SK-N-SH (cell line): ENCODE measurements at regions not wholly inside any gene's neighbourhood (a gene's known extent, or its start where the extent isn't known, plus 50 kb on each side); places are given as distances from the start of the nearest gene placed in this dataset.

Source experiments
- CTCF ChIA-PET: fragments of 300-600, 350-600 bp; formaldehyde crosslinking; extraction: SDS; loops from one replicate; lab custom pipeline; 2021; lab: Yijun Ruan, JAX
- POLR2A ChIA-PET: fragments of 350-600 bp; sonication (Branson Sonifier 250); formaldehyde crosslinking; extraction: SDS; loops from one replicate; lab custom pipeline; 2020; ENCODE audit warnings: antibody characterized with exemption, inconsistent platforms; lab: Yijun Ruan, JAX
- DNase-seq: peaks from one replicate; pipeline ENCODE4 v3.0.0; 2012
- H2AFZ ChIP-seq: fragments of 200-600 bp; sonication (generic); 2 replicates; pipeline ENCODE4 v1.8.1; 2016; ENCODE audit warnings: antibody characterized with exemption, mild to moderate bottlenecking, low read depth
- H3F3A ChIP-seq: fragments of 200-600 bp; sonication (generic); replicated peaks from 2 replicates; pipeline ENCODE3; 2016; ENCODE audit warnings: antibody characterized with exemption, mild to moderate bottlenecking; ENCODE audit not compliant: insufficient read depth
- H3K27ac ChIP-seq, 2 experiments: fragments of 200-500 bp in 1 of 2; fragments of 200-600 bp in 1 of 2; sonication (Bioruptor generic) in 1 of 2; sonication (generic), shearing (Covaris generic) in 1 of 2; 2 replicates each; pipeline versions ENCODE4 v1.5.1 to v1.6.1; 2014 to 2016; ENCODE audit warnings: low read depth in 2 of 2, inconsistent platforms in 1 of 2, low read length in 1 of 2, mild to moderate bottlenecking in 1 of 2, mixed read lengths in 1 of 2
- H3K27me3 ChIP-seq: fragments of 200-600 bp; sonication (generic), shearing (Covaris generic); 2 replicates; pipeline ENCODE4 v1.6.1; 2016; ENCODE audit warnings: mixed run types; ENCODE audit not compliant: insufficient read depth
- H3K36me3 ChIP-seq, 2 experiments: fragments of 200-500 bp in 1 of 2; fragments of 200-600 bp in 1 of 2; sonication (Bioruptor generic) in 1 of 2; sonication (generic) in 1 of 2; replicated peaks in 1 of 2; 2 replicates each; pipeline versions ENCODE3 to v1.5.1; 2014 to 2016; ENCODE audit warnings: low read length in 1 of 2, mild to moderate bottlenecking in 1 of 2; ENCODE audit not compliant: insufficient read depth in 2 of 2, control insufficient read depth in 1 of 2
- H3K4me1 ChIP-seq, 2 experiments: fragments of 200-500 bp in 1 of 2; fragments of 200-600 bp in 1 of 2; sonication (Bioruptor generic) in 1 of 2; sonication (generic), shearing (Covaris generic) in 1 of 2; 2 replicates each; pipeline versions ENCODE4 v1.5.1 to v1.6.1; 2014 to 2016; ENCODE audit warnings: low read depth in 1 of 2, low read length in 1 of 2, mixed run types in 1 of 2; ENCODE audit not compliant: insufficient read depth in 2 of 2, control insufficient read depth in 1 of 2
- H3K4me2 ChIP-seq: fragments of 200-600 bp; sonication (generic), shearing (Covaris generic); 2 replicates; pipeline ENCODE4 v1.6.1; 2017; ENCODE audit warnings: mixed run types
- H3K4me3 ChIP-seq, 2 experiments: fragments of 200-500 bp in 1 of 2; fragments of 200-600 bp in 1 of 2; sonication (Bioruptor generic) in 1 of 2; sonication (generic), shearing (Covaris generic) in 1 of 2; 2 replicates each; pipeline versions ENCODE4 v1.5.1 to v1.8.1; 2014 to 2016; ENCODE audit warnings: low read depth in 2 of 2, inconsistent platforms in 1 of 2, low read length in 1 of 2, mild to moderate bottlenecking in 1 of 2, mixed read lengths in 1 of 2, moderate library complexity in 1 of 2
- H3K79me2 ChIP-seq: fragments of 200-600 bp; sonication (generic); 2 replicates; pipeline ENCODE4 v1.8.1; 2017; ENCODE audit warnings: mild to moderate bottlenecking; ENCODE audit not compliant: insufficient read depth
- H3K9ac ChIP-seq: fragments of 200-600 bp; sonication (generic); 2 replicates; pipeline ENCODE4 v1.6.1; 2017; ENCODE audit warnings: mixed run types
- H3K9me2 ChIP-seq: fragments of 200-600 bp; sonication (generic); 2 replicates; pipeline ENCODE4 v1.6.1; 2017; ENCODE audit warnings: mixed run types
- H3K9me3 ChIP-seq: fragments of 200-600 bp; sonication (generic); 2 replicates; pipeline ENCODE4 v1.6.1; 2017; ENCODE audit warnings: mixed run types, mild to moderate bottlenecking, moderate library complexity
- H4K20me1 ChIP-seq: fragments of 200-600 bp; sonication (generic); 2 replicates; pipeline ENCODE4 v1.6.1; 2017; ENCODE audit warnings: mild to moderate bottlenecking, mixed run types; ENCODE audit not compliant: insufficient read depth
- EP300 ChIP-seq, 2 experiments: IDR thresholded peaks; 2 replicates each; pipeline versions ENCODE4 v1.4.0 to v1.6.1; 2012; ENCODE audit warnings: borderline replicate concordance in 1 of 2, low read depth in 1 of 2, low read length in 1 of 2
- GABPA ChIP-seq: IDR thresholded peaks from 2 replicates; pipeline ENCODE4 v1.4.0; 2012; ENCODE audit warnings: low read depth, mild to moderate bottlenecking
- IRF3 ChIP-seq: fragments of 150-350 bp; IDR thresholded peaks from 2 replicates; pipeline ENCODE4 v1.6.1; 2016; ENCODE audit warnings: mild to moderate bottlenecking, low read depth, low read length
- JUND ChIP-seq: IDR thresholded peaks from 2 replicates; pipeline ENCODE4 v1.4.0; 2012
- MEF2A ChIP-seq: IDR thresholded peaks from 2 replicates; pipeline ENCODE4 v1.4.0; 2012; ENCODE audit warnings: low read depth, borderline replicate concordance
- NFIC ChIP-seq: IDR thresholded peaks from 2 replicates; pipeline ENCODE4 v1.4.0; 2012; ENCODE audit warnings: borderline replicate concordance
- PBX3 ChIP-seq: IDR thresholded peaks from 2 replicates; pipeline ENCODE4; 2012
- RXRA ChIP-seq: IDR thresholded peaks from 2 replicates; pipeline ENCODE4 v1.4.0; 2012; ENCODE audit warnings: low read depth, mild to moderate bottlenecking, borderline replicate concordance
- SIN3A ChIP-seq: IDR thresholded peaks from 2 replicates; pipeline ENCODE4 v1.6.1; 2012; ENCODE audit warnings: low read depth, mild to moderate bottlenecking, low read length, moderate library complexity, borderline replicate concordance
- TAF1 ChIP-seq: IDR thresholded peaks from 2 replicates; pipeline ENCODE4 v1.6.1; 2012; ENCODE audit warnings: low read depth, mild to moderate bottlenecking, low read length, moderate library complexity, borderline replicate concordance
- TEAD4 ChIP-seq: IDR thresholded peaks from 2 replicates; pipeline ENCODE4 v1.4.0; 2012; ENCODE audit warnings: mild to moderate bottlenecking, borderline replicate concordance; ENCODE audit not compliant: insufficient read depth
- WGBS: methylation state at CpG from one replicate; pipeline ENCODE4 v1.1.6; 2017; ENCODE audit warnings: low lambda C conversion rate; 5-methylcytosine and 5-hydroxymethylcytosine counted together
- TF ChIP-seq, protein P1 (sequence below): IDR thresholded peaks from 2 replicates; pipeline ENCODE4 v1.4.0; 2012; ENCODE audit warnings: low read depth, borderline replicate concordance

- POLR2A ChIA-PET: no interaction called here
- H3K4me2 ChIP-seq: no peak overlapping the region
- H3K9ac ChIP-seq: no peak overlapping the region
- H3K27ac ChIP-seq: peak overlapping the region in 1 of 2 experiments; percentile 49; a peak in 1 of 4 replicates
- TF ChIP-seq NFIC (no peak), GABPA (no peak), TEAD4 (no peak), MEF2A (no peak), IRF3 (no peak), JUND (no peak), PBX3 (no peak), RXRA (no peak), EP300 (IDR thresholded peaks at IDR 0.05; ENCODE audit: borderline replicate concordance in 1 of 2, low read depth in 1 of 2, low read length in 1 of 2) (no peak)
- TF ChIP-seq, protein P1, sequence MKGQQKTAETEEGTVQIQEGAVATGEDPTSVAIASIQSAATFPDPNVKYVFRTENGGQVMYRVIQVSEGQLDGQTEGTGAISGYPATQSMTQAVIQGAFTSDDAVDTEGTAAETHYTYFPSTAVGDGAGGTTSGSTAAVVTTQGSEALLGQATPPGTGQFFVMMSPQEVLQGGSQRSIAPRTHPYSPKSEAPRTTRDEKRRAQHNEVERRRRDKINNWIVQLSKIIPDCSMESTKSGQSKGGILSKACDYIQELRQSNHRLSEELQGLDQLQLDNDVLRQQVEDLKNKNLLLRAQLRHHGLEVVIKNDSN: no peak
- TF ChIP-seq, all 33 proteins: peak for 0
- 100% methylated on average over 2 of the region's 2 CpGs for WGBS
- Histone ChIP-seq H3K4me3 (no peak overlapping the region), H3K79me2 (no peaks in the 10 kb centered on the region; the same call in 1 of the 2 replicates), H3K4me1 (no peaks in the 10 kb centered on the region), H3K27me3 (no peaks in the 10 kb centered on the region), H3K9me3 (no peaks in the 10 kb centered on the region), H3K9me2 (no peaks in the 10 kb centered on the region), H3F3A (peaks cover 25% of the 10 kb centered on the region), H3K36me3 (peaks cover 10 to 60% of the 10 kb centered on the region in 2 experiments), H4K20me1 (no peaks in the 10 kb centered on the region), H2AFZ (no peak overlapping the region)
- CTCF ChIA-PET: no interaction called here
- DNase-seq: no peak
Measured at GRCh38 chr11:33613404-33613803, 87.2 kb downstream of the C11orf91 start.

GRCh38 chr11:33610903-33611302 lies 89.7 kb downstream of the C11orf91 start:
- no peak for TF ChIP-seq SIN3A
- no peak for TF ChIP-seq TAF1
- Histone ChIP-seq H3F3A (peaks cover 25% of the 10 kb centered on the region), H3K36me3 (peaks cover 21 to 74% of the 10 kb centered on the region in 2 experiments), H3K27me3 (no peaks in the 10 kb centered on the region), H3K9ac (no peak overlapping the region), H3K4me1 (no peaks in the 10 kb centered on the region), H2AFZ (no peak overlapping the region), H3K9me2 (no peaks in the 10 kb centered on the region), H3K4me3 (no peak overlapping the region), H3K4me2 (no peak overlapping the region), H3K79me2 (no peaks in the 10 kb centered on the region; the same call in 1 of the 2 replicates), H4K20me1 (no peaks in the 10 kb centered on the region), H3K27ac (no peak overlapping the region), H3K9me3 (no peaks in the 10 kb centered on the region)
- POLR2A ChIA-PET: no interaction called here
- no peak for DNase-seq
- 95% methylated on average over 2 of the region's 2 CpGs for WGBS
- CTCF ChIA-PET: no interaction called here
